ENCODE measurements at regions not wholly inside any gene's neighbourhood (a gene's known extent, or its start where the extent isn't known, plus 50 kb on each side); places are given as distances from the start of the nearest gene placed in this dataset.

- ATAC-seq (no peak), DNase-seq (ENCODE audit: low read depth, low spot score) (no peak), FAIRE-seq (no peak)
- WGBS (ENCODE audit: insufficient coverage, insufficient replicate concordance, low lambda C conversion rate, missing lambda C conversion rate): 47% methylated on average over 4 of the region's 4 CpGs
- Histone ChIP-seq H3K9ac (ENCODE audit: control insufficient read depth, insufficient read depth, low read length) (no peak overlapping the region), H3K79me2 (ENCODE audit: control insufficient read depth, insufficient read depth, low read length) (no peaks in the 10 kb centered on the region), H3K27ac (ENCODE audit: control insufficient read depth, insufficient read depth) (no peak overlapping the region), H3K4me3 (no peak overlapping the region), H3K4me1 (ENCODE audit: control insufficient read depth, insufficient read depth, low read length) (no peaks in the 10 kb centered on the region), H2AFZ (ENCODE audit: control insufficient read depth, low read depth, low read length) (no peak overlapping the region), H4K20me1 (ENCODE audit: control insufficient read depth, insufficient read depth) (no peaks in the 10 kb centered on the region), H3K27me3 (replicated peaks in 1 of 2; ENCODE audit: control insufficient read depth in 2 of 2, insufficient read depth in 2 of 2, low read length in 1 of 2) (no peaks in the 10 kb centered on the region), H3K4me2 (ENCODE audit: control insufficient read depth, insufficient read depth) (no peak overlapping the region), H3K9me3 (replicated peaks; ENCODE audit: control insufficient read depth, insufficient read depth, low read length) (no peaks in the 10 kb centered on the region; the same call in 2 of the 3 replicates), H3K36me3 (ENCODE audit: control insufficient read depth in 2 of 2, insufficient read depth in 2 of 2, low read length in 1 of 2) (no peaks in the 10 kb centered on the region)
- no TSS peak for BruUV-seq (replicated peaks)
- ChIA-PET CTCF (no interaction called here), SMC1A (ENCODE audit: uncharacterized antibody, unreplicated experiment) (no interaction called here), RAD21 (ENCODE audit: unreplicated experiment) (no interaction called here), POLR2A (no interaction called here)
- intact Hi-C loops (cut with micrococcal nuclease; ENCODE audit: unreplicated experiment) (no loop called here), in situ Hi-C loops (cut with MboI) (no loop called here)
- TF ChIP-seq ELK1 (IDR thresholded peaks at IDR 0.05; ENCODE audit: low read depth, low read length): no peak
- no peak for TF ChIP-seq MLLT1 (IDR thresholded peaks at IDR 0.05)
- TF ChIP-seq ZBED1 (IDR thresholded peaks at IDR 0.05; ENCODE audit: borderline replicate concordance): no peak
- TF ChIP-seq MXI1 (IDR thresholded peaks at IDR 0.05; ENCODE audit: low read depth, low read length): no peak
- no peak for TF ChIP-seq NR2C2 (IDR thresholded peaks at IDR 0.05; ENCODE audit: borderline replicate concordance, control insufficient read depth, insufficient read length, low read depth)
- no peak for TF ChIP-seq STAT3 (IDR thresholded peaks at IDR 0.05; ENCODE audit: low read depth, low read length)
- TF ChIP-seq BCL3 (IDR thresholded peaks at IDR 0.05; ENCODE audit: borderline replicate concordance, insufficient read depth, low read depth, low read length, poor library complexity, severe bottlenecking): no peak
- no peak for TF ChIP-seq SKIL (IDR thresholded peaks at IDR 0.05; ENCODE audit: low read depth, poor library complexity, severe bottlenecking)
- TF ChIP-seq ETV6 (conservative IDR thresholded peaks at IDR 0.05 in 1 of 2, IDR thresholded peaks at IDR 0.05 in 1 of 2; ENCODE audit: borderline replicate concordance in 1 of 2, low read depth in 1 of 2): no peak
- TF ChIP-seq CREB1 (IDR thresholded peaks at IDR 0.05; ENCODE audit: low read depth): no peak
- no peak for TF ChIP-seq NFYB (IDR thresholded peaks at IDR 0.05; ENCODE audit: insufficient read depth, low read depth, low read length)
- TF ChIP-seq POLR2AphosphoS2 (IDR thresholded peaks at IDR 0.05; ENCODE audit: low read depth, low read length): no peak
- no peak for TF ChIP-seq REST (IDR thresholded peaks at IDR 0.05; ENCODE audit: low read depth, low read length)
- no peak for TF ChIP-seq NFIC (IDR thresholded peaks at IDR 0.05; ENCODE audit: low read depth, low read length)
- TF ChIP-seq ZNF384 (IDR thresholded peaks at IDR 0.05; ENCODE audit: borderline replicate concordance, low read depth, low read length): no peak
Observed at GRCh38 chr12:125954362-125954761, 889.1 kb downstream of the AACS start.
